SK-N-SH treated with all-trans-retinoic acid at 6 μM for 48 hours (cell line): ENCODE measurements at regions not wholly inside any gene's neighbourhood (a gene's known extent, or its start where the extent isn't known, plus 50 kb on each side); places are given as distances from the start of the nearest gene placed in this dataset.

Experiments
- ATAC-seq: fragments of 200-7000 bp; cut with Tn5 transposase; 3 replicates; pipeline ENCODE4 v1.9.1; 2020; ENCODE audit warnings: mild to moderate bottlenecking, moderate library complexity
- ARNTL ChIP-seq: fragments of 450-650 bp; formaldehyde crosslinking; IDR thresholded peaks from 2 replicates; pipeline ENCODE4 v1.5.0; 2020; ENCODE audit warnings: low read depth, mild to moderate bottlenecking, moderate library complexity, borderline replicate concordance
- BACH2 ChIP-seq: fragments of 250-450 bp; sonication (Bioruptor Pico); IDR thresholded peaks from 2 replicates; pipeline ENCODE4 v1.9.0; 2021; ENCODE audit warnings: mild to moderate bottlenecking, borderline replicate concordance
- CREB5 ChIP-seq: fragments of 250-450 bp; sonication (Bioruptor Pico); IDR thresholded peaks from 2 replicates; pipeline ENCODE4 v1.5.1; 2020; ENCODE audit warnings: low read depth, mild to moderate bottlenecking, moderate library complexity
- CSDC2 ChIP-seq: fragments of 250-450 bp; sonication (Bioruptor Pico); IDR thresholded peaks from 2 replicates; pipeline ENCODE4 v1.5.0; 2020; ENCODE audit warnings: mild to moderate bottlenecking, moderate library complexity
- ESRRG ChIP-seq: fragments of 250-450 bp; sonication (Bioruptor Pico); IDR thresholded peaks from 2 replicates; pipeline ENCODE4 v1.6.1; 2021; ENCODE audit warnings: mild to moderate bottlenecking
- GLIS3 ChIP-seq: fragments of 250-450 bp; sonication (Bioruptor Pico); IDR thresholded peaks from 2 replicates; pipeline ENCODE4 v1.5.0; 2020; ENCODE audit warnings: mild to moderate bottlenecking, moderate library complexity
- ISL1 ChIP-seq: fragments of 250-450 bp; sonication (Bioruptor Pico); IDR thresholded peaks from 2 replicates; pipeline ENCODE4 v2.1.2; 2022; ENCODE audit warnings: mild to moderate bottlenecking, moderate library complexity
- PATZ1 ChIP-seq: fragments of 250-450 bp; sonication (Bioruptor Pico); IDR thresholded peaks from 2 replicates; pipeline ENCODE4 v1.8.0; 2020; ENCODE audit warnings: mild to moderate bottlenecking, moderate library complexity, borderline replicate concordance
- PPARA ChIP-seq: fragments of 250-450 bp; sonication (Bioruptor Pico); IDR thresholded peaks from 2 replicates; pipeline ENCODE4 v1.5.0; 2020; ENCODE audit warnings: mild to moderate bottlenecking, borderline replicate concordance
- ZFP3 ChIP-seq: fragments of 250-450 bp; sonication (Bioruptor Pico); IDR thresholded peaks from 2 replicates; pipeline ENCODE4 v1.5.0; 2020; ENCODE audit warnings: mild to moderate bottlenecking, moderate library complexity
- ZFP30 ChIP-seq: fragments of 450-650 bp; formaldehyde crosslinking; IDR thresholded peaks from 2 replicates; pipeline ENCODE4 v1.5.0; 2022; ENCODE audit warnings: mild to moderate bottlenecking, moderate library complexity
- ZNF565 ChIP-seq: fragments of 450-650 bp; formaldehyde crosslinking; conservative IDR thresholded peaks from 2 replicates; pipeline ENCODE4 v1.5.0; 2020; ENCODE audit warnings: low read depth, mild to moderate bottlenecking, moderate library complexity
- ZNF70 ChIP-seq: fragments of 450-650 bp; formaldehyde crosslinking; IDR thresholded peaks from 2 replicates; pipeline ENCODE4 v1.5.0; 2020; ENCODE audit warnings: mild to moderate bottlenecking, moderate library complexity
- ZNF8 ChIP-seq: fragments of 450-650 bp; formaldehyde crosslinking; IDR thresholded peaks from 2 replicates; pipeline ENCODE4 v1.5.0; 2020; ENCODE audit warnings: mild to moderate bottlenecking, moderate library complexity
- TF ChIP-seq, protein P1 (sequence below): fragments of 250-450 bp; sonication (Bioruptor Pico); IDR thresholded peaks from 2 replicates; pipeline ENCODE4 v1.8.0; 2021; ENCODE audit warnings: low read depth, mild to moderate bottlenecking, moderate library complexity, borderline replicate concordance
- TF ChIP-seq, protein P2 (sequence below): fragments of 250-450 bp; sonication (Bioruptor Pico); IDR thresholded peaks from 2 replicates; pipeline ENCODE4 v1.5.0; 2020; ENCODE audit warnings: mild to moderate bottlenecking, moderate library complexity
- TF ChIP-seq, protein P3 (sequence below): fragments of 250-450 bp; sonication (Bioruptor Pico); IDR thresholded peaks from 2 replicates; pipeline ENCODE4 v1.5.1; 2021; ENCODE audit warnings: mild to moderate bottlenecking, moderate library complexity

DNA sequence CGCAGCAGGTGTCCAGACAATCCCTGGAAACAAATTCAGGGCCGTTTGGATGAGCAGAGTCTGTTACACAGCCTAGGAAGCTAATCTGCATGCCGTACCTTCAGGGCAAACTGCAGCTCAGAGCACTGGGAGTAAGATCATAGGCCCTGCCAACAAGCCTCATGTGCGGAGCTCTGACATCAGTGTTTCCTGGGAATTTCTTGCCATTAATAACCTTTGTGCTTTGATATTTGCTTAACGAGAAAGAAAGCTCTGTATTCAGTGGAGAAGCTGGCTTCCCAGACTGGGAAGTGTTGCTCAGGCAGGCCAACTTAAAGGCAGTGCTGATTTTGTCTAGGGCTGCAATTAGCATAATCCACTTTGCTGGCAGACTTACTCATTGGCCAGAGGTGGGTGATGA, 116.1 kb upstream of the KLHL25 start (continued):
- TF ChIP-seq PATZ1 (CRISPR knock-in tag) (no peak), PPARA (CRISPR knock-in tag) (no peak), GLIS3 (CRISPR knock-in tag) (no peak), ISL1 (CRISPR knock-in tag) (no peak)

DNA sequence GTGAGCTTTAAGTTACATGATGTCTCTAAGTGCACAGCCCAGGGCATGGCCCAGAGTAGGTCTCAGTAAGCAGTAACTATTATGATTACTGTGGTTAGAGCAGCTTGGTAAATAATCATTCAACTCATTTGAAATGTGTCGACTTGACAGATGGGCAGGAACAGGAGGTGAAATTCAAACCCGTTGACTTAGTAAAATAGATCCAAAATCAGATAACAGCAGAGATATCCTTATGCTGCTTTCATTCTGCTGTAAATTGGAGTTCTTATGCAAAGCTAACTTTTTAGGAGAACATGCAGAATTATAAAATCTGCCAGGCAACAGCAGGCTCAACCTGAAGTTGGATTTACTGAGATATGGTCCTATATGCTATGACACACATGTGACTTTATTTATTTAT, 118.7 kb upstream of the KLHL25 start:
- ATAC-seq = no peak
- TF ChIP-seq ZFP3 (no peak), ZNF8 (CRISPR knock-in tag) (no peak), ARNTL (CRISPR knock-in tag) (no peak), CREB5 (CRISPR knock-in tag) (no peak), PPARA (CRISPR knock-in tag) (no peak), CSDC2 (no peak), GLIS3 (CRISPR knock-in tag) (no peak), ZFP30 (no peak), BACH2 (no peak), ZNF70 (CRISPR knock-in tag) (no peak), PATZ1 (CRISPR knock-in tag) (no peak), ZNF565 (CRISPR knock-in tag) (no peak), ESRRG (CRISPR knock-in tag) (no peak)
- TF ChIP-seq, protein P1, sequence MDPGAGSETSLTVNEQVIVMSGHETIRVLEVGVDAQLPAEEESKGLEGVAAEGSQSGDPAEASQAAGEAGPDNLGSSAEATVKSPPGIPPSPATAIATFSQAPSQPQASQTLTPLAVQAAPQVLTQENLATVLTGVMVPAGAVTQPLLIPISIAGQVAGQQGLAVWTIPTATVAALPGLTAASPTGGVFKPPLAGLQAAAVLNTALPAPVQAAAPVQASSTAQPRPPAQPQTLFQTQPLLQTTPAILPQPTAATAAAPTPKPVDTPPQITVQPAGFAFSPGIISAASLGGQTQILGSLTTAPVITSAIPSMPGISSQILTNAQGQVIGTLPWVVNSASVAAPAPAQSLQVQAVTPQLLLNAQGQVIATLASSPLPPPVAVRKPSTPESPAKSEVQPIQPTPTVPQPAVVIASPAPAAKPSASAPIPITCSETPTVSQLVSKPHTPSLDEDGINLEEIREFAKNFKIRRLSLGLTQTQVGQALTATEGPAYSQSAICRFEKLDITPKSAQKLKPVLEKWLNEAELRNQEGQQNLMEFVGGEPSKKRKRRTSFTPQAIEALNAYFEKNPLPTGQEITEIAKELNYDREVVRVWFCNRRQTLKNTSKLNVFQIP = no peak
- TF ChIP-seq, protein P2, sequence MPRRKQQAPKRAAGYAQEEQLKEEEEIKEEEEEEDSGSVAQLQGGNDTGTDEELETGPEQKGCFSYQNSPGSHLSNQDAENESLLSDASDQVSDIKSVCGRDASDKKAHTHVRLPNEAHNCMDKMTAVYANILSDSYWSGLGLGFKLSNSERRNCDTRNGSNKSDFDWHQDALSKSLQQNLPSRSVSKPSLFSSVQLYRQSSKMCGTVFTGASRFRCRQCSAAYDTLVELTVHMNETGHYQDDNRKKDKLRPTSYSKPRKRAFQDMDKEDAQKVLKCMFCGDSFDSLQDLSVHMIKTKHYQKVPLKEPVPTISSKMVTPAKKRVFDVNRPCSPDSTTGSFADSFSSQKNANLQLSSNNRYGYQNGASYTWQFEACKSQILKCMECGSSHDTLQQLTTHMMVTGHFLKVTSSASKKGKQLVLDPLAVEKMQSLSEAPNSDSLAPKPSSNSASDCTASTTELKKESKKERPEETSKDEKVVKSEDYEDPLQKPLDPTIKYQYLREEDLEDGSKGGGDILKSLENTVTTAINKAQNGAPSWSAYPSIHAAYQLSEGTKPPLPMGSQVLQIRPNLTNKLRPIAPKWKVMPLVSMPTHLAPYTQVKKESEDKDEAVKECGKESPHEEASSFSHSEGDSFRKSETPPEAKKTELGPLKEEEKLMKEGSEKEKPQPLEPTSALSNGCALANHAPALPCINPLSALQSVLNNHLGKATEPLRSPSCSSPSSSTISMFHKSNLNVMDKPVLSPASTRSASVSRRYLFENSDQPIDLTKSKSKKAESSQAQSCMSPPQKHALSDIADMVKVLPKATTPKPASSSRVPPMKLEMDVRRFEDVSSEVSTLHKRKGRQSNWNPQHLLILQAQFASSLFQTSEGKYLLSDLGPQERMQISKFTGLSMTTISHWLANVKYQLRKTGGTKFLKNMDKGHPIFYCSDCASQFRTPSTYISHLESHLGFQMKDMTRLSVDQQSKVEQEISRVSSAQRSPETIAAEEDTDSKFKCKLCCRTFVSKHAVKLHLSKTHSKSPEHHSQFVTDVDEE (CRISPR knock-in tag) = no peak
- TF ChIP-seq, protein P3, sequence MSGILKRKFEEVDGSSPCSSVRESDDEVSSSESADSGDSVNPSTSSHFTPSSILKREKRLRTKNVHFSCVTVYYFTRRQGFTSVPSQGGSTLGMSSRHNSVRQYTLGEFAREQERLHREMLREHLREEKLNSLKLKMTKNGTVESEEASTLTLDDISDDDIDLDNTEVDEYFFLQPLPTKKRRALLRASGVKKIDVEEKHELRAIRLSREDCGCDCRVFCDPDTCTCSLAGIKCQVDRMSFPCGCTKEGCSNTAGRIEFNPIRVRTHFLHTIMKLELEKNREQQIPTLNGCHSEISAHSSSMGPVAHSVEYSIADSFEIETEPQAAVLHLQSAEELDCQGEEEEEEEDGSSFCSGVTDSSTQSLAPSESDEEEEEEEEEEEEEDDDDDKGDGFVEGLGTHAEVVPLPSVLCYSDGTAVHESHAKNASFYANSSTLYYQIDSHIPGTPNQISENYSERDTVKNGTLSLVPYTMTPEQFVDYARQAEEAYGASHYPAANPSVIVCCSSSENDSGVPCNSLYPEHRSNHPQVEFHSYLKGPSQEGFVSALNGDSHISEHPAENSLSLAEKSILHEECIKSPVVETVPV (CRISPR knock-in tag) = no peak

DNA sequence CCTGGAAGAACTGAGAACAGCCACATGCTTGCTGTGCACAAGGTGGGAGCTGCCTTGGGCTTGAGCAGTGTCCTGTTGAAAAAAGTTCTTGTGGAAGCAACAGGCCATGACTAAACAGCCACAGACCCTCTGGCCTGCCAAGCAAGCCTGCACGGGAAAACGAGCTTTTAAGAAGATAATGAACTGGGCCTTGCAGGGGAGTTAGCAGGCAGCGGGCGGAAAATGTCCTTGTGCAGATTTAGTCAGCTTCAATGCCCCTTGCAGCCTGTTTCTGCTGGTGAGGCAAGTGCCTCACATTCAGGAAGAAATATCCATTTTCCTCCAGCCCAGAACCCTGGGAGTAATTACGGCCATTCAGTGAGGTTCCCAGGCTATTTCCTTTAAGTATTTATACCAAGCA, 126.2 kb upstream of the KLHL25 start:
- ATAC-seq = no peak
- TF ChIP-seq ZNF70 (CRISPR knock-in tag) (no peak), ZFP30 (no peak), CREB5 (CRISPR knock-in tag) (no peak), BACH2 (no peak)
